HG02610 (cell line): ENCODE measurements at regions not wholly inside any gene's neighbourhood (a gene's known extent, or its start where the extent isn't known, plus 50 kb on each side); places are given as distances from the start of the nearest gene placed in this dataset.

Experiments used
- ATAC-seq: cut with Tn5 transposase; IDR thresholded peaks from one replicate; pipeline ENCODE4 v1.9.1; 2021; ENCODE audit warnings: mild to moderate bottlenecking, moderate library complexity; ENCODE audit not compliant: unreplicated experiment

GRCh38 chr6:164581563-164581962 lies 727.8 kb downstream of the C6orf118 start:
- ATAC-seq: no peak

- no peak for ATAC-seq
Measured at GRCh38 chr6:164579035-164579434, 730.4 kb downstream of the C6orf118 start.

- ATAC-seq: no peak
Measured at GRCh38 chr6:164578616-164579015, 730.8 kb downstream of the C6orf118 start.

GRCh38 chr6:164570801-164571200 lies 738.6 kb downstream of the C6orf118 start:
- no peak for ATAC-seq

- no peak for ATAC-seq
Measured at GRCh38 chr6:164569509-164569908, 739.9 kb downstream of the C6orf118 start.

- no peak for ATAC-seq
Measured at GRCh38 chr6:164563924-164564323, 745.5 kb downstream of the C6orf118 start.

- no peak for ATAC-seq
Measured at GRCh38 chr6:164561656-164562055, 747.7 kb downstream of the C6orf118 start.

- no peak for ATAC-seq
Measured at GRCh38 chr6:164554700-164555476, 754.5 kb downstream of the C6orf118 start.

- ATAC-seq: no peak
Measured at GRCh38 chr6:164554226-164554625, 755.2 kb downstream of the C6orf118 start.

- no peak for ATAC-seq
Measured at GRCh38 chr6:164551706-164552105, 757.7 kb downstream of the C6orf118 start.

- ATAC-seq: no peak
Measured at GRCh38 chr6:164547076-164547475, 762.3 kb downstream of the C6orf118 start.

- no peak for ATAC-seq
Measured at GRCh38 chr6:164546263-164546662, 763.1 kb downstream of the C6orf118 start.

- ATAC-seq: no peak
Measured at GRCh38 chr6:164534070-164534766, 775.2 kb downstream of the C6orf118 start.

GRCh38 chr6:164533045-164533362 lies 776.4 kb downstream of the C6orf118 start:
- ATAC-seq: no peak

GRCh38 chr6:164532198-164533044 lies 777.0 kb downstream of the C6orf118 start:
- no peak for ATAC-seq

- no peak for ATAC-seq
Measured at GRCh38 chr6:164531736-164532135, 777.7 kb downstream of the C6orf118 start.

GRCh38 chr6:164528539-164528938 lies 780.9 kb downstream of the C6orf118 start:
- no peak for ATAC-seq

- no peak for ATAC-seq
Measured at GRCh38 chr6:164523087-164523654, 786.2 kb downstream of the C6orf118 start.

GRCh38 chr6:164520916-164521315 lies 788.5 kb downstream of the C6orf118 start:
- ATAC-seq: no peak

- peak; percentile 88 for ATAC-seq
Measured at GRCh38 chr6:164507206-164507940, 802.0 kb downstream of the C6orf118 start.

- no peak for ATAC-seq
Measured at GRCh38 chr6:164505425-164505824, 804.0 kb downstream of the C6orf118 start.
